ENCODE measurements at regions not wholly inside any gene's neighbourhood (a gene's known extent, or its start where the extent isn't known, plus 50 kb on each side); places are given as distances from the start of the nearest gene placed in this dataset.
"Not testable (repeated sequence)": the region's sequence is repeated elsewhere in the genome, so short reads cannot be mapped to it uniquely, and the experiment has no call there.

GRCh38 chr4:125787707-125788106 lies 473.0 kb downstream of the FAT4 start:
- no peaks in the 10 kb centered on the region for H3K9me3 Mint-ChIP-seq
- intact Hi-C loops (cut with micrococcal nuclease) = no loop called here
- no peak overlapping the region for H3K27ac Mint-ChIP-seq
- no peak overlapping the region for H3K4me3 Mint-ChIP-seq
- no peaks in the 10 kb centered on the region for H3K27me3 Mint-ChIP-seq
- no peaks in the 10 kb centered on the region for H3K36me3 Mint-ChIP-seq (ENCODE audit: low read depth)
- H3K4me1 Mint-ChIP-seq = no peaks in the 10 kb centered on the region
- no peak for DNase-seq

DNA sequence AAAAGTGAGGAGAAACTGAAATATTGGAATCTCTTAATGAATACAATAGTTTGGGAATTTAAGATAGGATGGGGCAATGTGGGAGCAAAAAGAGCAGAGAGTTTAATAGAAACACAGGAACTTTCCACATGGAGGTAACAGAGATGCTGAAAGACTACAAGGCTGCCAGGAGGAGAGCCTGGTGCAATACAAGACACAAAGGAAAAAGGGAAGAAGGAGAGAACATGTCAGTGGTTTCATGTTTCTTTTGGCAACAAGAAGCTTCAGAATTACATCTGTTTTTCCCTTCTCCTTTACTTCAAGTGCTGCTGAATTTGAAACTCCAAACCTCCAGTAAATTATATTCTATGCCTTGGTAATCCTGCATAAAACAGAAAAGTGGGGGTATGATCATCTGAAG lies 474.3 kb downstream of the FAT4 start:
- Mint-ChIP-seq H3K9me3 (no peaks in the 10 kb centered on the region), H3K4me1 (no peaks in the 10 kb centered on the region), H3K36me3 (ENCODE audit: low read depth) (no peaks in the 10 kb centered on the region), H3K4me3 (no peak overlapping the region), H3K27ac (no peak overlapping the region), H3K27me3 (no peaks in the 10 kb centered on the region)
- no peak for DNase-seq
- intact Hi-C loops (cut with micrococcal nuclease) = no loop called here

DNA sequence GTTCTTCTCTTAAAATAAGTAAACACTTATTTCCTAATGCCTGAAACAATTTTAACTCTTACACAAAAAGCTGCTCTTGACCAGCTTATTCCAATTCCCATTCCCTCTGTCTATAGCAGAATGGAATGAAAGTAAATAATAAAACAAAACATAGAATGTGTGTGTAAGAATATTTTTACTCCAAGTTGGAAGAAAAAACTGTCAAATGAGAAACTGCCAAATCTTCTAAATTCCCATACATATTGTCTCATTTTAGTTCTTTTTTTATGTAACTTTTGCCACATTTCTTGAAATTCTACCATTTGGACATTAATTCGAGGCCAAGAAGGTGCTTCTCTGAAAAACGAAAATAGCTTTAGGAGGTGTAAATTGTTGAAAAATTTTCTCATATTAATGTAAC lies 477.1 kb downstream of the FAT4 start:
- Mint-ChIP-seq H3K4me3 (no peak overlapping the region), H3K4me1 (no peaks in the 10 kb centered on the region), H3K9me3 (no peaks in the 10 kb centered on the region), H3K27ac (no peak overlapping the region), H3K27me3 (no peaks in the 10 kb centered on the region), H3K36me3 (ENCODE audit: low read depth) (no peaks in the 10 kb centered on the region)
- intact Hi-C loops (cut with micrococcal nuclease) = no loop called here
- DNase-seq = no peak

DNA sequence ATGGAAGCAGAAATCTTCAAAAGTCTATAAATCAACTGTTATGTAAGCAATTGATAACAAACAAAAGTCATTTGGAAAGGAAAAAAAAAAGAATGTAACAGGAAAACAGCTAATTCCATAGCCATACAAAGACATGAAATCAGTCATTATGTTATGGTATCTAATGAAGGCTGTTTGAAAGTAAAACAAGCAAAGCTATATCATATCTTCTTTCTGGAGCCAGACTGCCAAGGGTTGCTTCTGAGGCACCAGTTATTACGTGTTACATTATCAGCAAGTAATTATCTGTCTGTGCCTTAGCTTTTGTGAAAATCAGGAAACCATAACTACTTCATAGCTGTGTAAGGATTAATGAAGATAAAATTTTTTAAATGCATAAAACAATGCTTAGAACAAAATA lies 480.2 kb downstream of the FAT4 start:
- H3K36me3 Mint-ChIP-seq (ENCODE audit: low read depth) = no peaks in the 10 kb centered on the region
- no peaks in the 10 kb centered on the region for H3K4me1 Mint-ChIP-seq
- H3K4me3 Mint-ChIP-seq = no peak overlapping the region
- DNase-seq = no peak
- intact Hi-C loops (cut with micrococcal nuclease) = no loop called here
- no peak overlapping the region for H3K27ac Mint-ChIP-seq
- H3K27me3 Mint-ChIP-seq = no peaks in the 10 kb centered on the region
- no peaks in the 10 kb centered on the region for H3K9me3 Mint-ChIP-seq

- Mint-ChIP-seq H3K27me3 (no peaks in the 10 kb centered on the region), H3K4me1 (no peaks in the 10 kb centered on the region), H3K36me3 (ENCODE audit: low read depth) (no peaks in the 10 kb centered on the region), H3K4me3 (no peak overlapping the region), H3K9me3 (no peaks in the 10 kb centered on the region), H3K27ac (no peak overlapping the region)
- intact Hi-C loops (cut with micrococcal nuclease) = no loop called here
- DNase-seq = no peak
Measured at GRCh38 chr4:125796138-125796537, 481.4 kb downstream of the FAT4 start.

GRCh38 chr4:125797621-125798020 lies 482.9 kb downstream of the FAT4 start:
- H3K36me3 Mint-ChIP-seq (ENCODE audit: low read depth); H3K4me3 Mint-ChIP-seq; intact Hi-C loops (cut with micrococcal nuclease); H3K4me1 Mint-ChIP-seq; DNase-seq; H3K27ac Mint-ChIP-seq; H3K9me3 Mint-ChIP-seq; H3K27me3 Mint-ChIP-seq: not testable (repeated sequence)

DNA sequence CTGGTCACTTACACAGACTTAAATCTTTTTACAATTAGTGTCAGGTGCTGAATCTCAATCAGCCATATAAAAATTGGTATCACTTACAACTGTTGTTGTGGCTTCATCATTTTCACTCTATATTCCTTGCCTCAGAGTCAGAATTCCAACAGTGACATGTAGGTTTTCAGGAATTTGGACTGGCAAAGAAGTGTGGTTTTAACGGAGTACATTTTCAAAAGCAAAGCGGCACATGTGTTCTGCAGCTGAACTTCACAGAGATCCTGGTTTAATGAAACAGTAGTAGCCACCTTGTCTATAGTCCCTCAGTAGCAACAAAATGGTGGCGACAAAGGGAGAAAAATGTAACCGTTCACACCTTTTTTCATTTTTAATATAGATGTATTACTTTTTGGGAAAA lies 486.6 kb downstream of the FAT4 start:
- H3K4me1 Mint-ChIP-seq = no peaks in the 10 kb centered on the region
- DNase-seq = no peak
- no peak overlapping the region for H3K4me3 Mint-ChIP-seq
- H3K27ac Mint-ChIP-seq = no peak overlapping the region
- no peaks in the 10 kb centered on the region for H3K36me3 Mint-ChIP-seq (ENCODE audit: low read depth)
- no peaks in the 10 kb centered on the region for H3K9me3 Mint-ChIP-seq
- no peaks in the 10 kb centered on the region for H3K27me3 Mint-ChIP-seq
- intact Hi-C loops (cut with micrococcal nuclease) = no loop called here

GRCh38 chr4:125801924-125802323 lies 487.2 kb downstream of the FAT4 start:
- Mint-ChIP-seq H3K36me3 (ENCODE audit: low read depth) (no peaks in the 10 kb centered on the region), H3K27ac (no peak overlapping the region), H3K4me3 (no peak overlapping the region), H3K9me3 (no peaks in the 10 kb centered on the region), H3K27me3 (no peaks in the 10 kb centered on the region), H3K4me1 (no peaks in the 10 kb centered on the region)
- DNase-seq = no peak
- intact Hi-C loops (cut with micrococcal nuclease) = no loop called here

DNA sequence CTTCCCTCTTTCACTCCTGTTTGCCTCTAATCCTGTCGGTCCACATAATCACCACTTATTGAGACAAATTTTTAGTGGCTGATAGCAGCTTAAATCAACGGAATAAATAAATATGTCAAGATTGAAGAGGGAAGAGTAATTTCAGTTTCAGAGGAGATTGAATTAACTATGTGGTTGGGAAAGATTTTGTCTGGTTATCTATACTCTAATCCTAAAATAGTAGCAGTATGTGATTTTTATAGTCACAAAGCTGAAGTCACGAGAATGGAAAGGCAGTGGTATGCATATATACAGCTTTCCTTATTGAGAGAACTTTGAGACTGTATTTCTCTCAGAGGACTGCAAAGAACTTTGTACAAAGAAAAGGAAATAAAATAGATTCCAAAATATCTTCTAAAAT lies 493.3 kb downstream of the FAT4 start:
- Mint-ChIP-seq H3K27me3 (no peaks in the 10 kb centered on the region), H3K27ac (no peak overlapping the region), H3K36me3 (ENCODE audit: low read depth) (no peaks in the 10 kb centered on the region), H3K4me3 (no peak overlapping the region), H3K4me1 (no peaks in the 10 kb centered on the region), H3K9me3 (no peaks in the 10 kb centered on the region)
- intact Hi-C loops (cut with micrococcal nuclease) = no loop called here
- no peak for DNase-seq

DNA sequence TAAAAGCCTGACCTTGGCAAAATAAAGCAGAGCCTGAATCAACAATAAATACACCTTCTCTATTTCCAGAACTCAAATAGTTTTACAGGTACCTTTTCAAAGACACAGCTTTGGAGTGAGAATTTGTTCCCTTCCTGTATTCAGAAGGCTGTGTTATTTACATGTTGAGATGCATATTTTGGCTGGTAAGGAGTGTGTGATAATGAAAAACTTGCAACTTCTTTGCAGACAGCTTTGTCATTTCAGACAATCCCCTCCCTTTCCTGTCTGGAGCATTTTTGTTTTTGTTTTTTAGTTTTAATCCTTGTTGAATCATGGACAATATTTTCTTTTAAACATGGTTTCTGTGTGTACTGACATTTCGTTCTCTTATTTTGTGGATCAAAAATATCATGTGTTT lies 493.8 kb downstream of the FAT4 start:
- Mint-ChIP-seq H3K36me3 (ENCODE audit: low read depth) (no peaks in the 10 kb centered on the region), H3K4me1 (no peaks in the 10 kb centered on the region), H3K9me3 (no peaks in the 10 kb centered on the region), H3K27me3 (no peaks in the 10 kb centered on the region), H3K27ac (no peak overlapping the region), H3K4me3 (no peak overlapping the region)
- intact Hi-C loops (cut with micrococcal nuclease) = no loop called here
- DNase-seq = no peak

DNA sequence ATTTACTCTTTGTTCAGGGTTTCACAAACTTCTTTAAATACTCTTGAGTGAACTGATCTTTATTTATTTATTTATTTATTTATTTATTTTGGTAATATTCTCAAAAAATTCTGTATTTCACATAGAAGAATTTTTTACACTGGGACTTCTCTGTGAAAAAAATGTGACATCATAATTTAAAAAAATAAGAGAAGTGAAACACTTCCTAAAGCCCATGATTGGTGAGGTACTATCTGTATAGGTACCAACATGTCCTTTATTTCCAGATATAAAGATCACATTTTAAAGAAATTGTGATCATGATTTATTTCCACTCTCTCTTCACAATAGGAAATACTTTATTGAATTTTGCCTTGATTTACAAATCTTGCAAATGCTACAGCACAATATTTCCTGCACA lies 497.1 kb downstream of the FAT4 start:
- Mint-ChIP-seq H3K27ac (no peak overlapping the region), H3K36me3 (ENCODE audit: low read depth) (no peaks in the 10 kb centered on the region)

GRCh38 chr4:125826801-125827695 lies 512.3 kb downstream of the FAT4 start:
- DNase-seq = no peak
- Mint-ChIP-seq H3K27me3 (no peaks in the 10 kb centered on the region), H3K4me3 (no peak overlapping the region), H3K4me1 (no peaks in the 10 kb centered on the region), H3K27ac (no peak overlapping the region), H3K36me3 (ENCODE audit: low read depth) (no peaks in the 10 kb centered on the region), H3K9me3 (no peaks in the 10 kb centered on the region)
- intact Hi-C loops (cut with micrococcal nuclease) = no loop called here

More for the DNA sequence above, 497.1 kb downstream of the FAT4 start:
- Mint-ChIP-seq H3K9me3 (peaks cover 3% of the 10 kb centered on the region), H3K4me3 (no peak overlapping the region), H3K4me1 (no peaks in the 10 kb centered on the region), H3K27me3 (no peaks in the 10 kb centered on the region)
- DNase-seq = no peak
- intact Hi-C loops (cut with micrococcal nuclease) = no loop called here

- Mint-ChIP-seq H3K4me3 (no peak overlapping the region), H3K4me1 (no peaks in the 10 kb centered on the region), H3K9me3 (no peaks in the 10 kb centered on the region), H3K27ac (no peak overlapping the region), H3K27me3 (no peaks in the 10 kb centered on the region), H3K36me3 (ENCODE audit: low read depth) (no peaks in the 10 kb centered on the region)
- intact Hi-C loops (cut with micrococcal nuclease) = no loop called here
- DNase-seq = no peak
Measured at GRCh38 chr4:125827696-125828052, 512.9 kb downstream of the FAT4 start.

- H3K4me3 Mint-ChIP-seq = no peak overlapping the region
- no peak for DNase-seq
- no peak overlapping the region for H3K27ac Mint-ChIP-seq
- H3K36me3 Mint-ChIP-seq (ENCODE audit: low read depth) = no peaks in the 10 kb centered on the region
- intact Hi-C loops (cut with micrococcal nuclease) = no loop called here
- no peaks in the 10 kb centered on the region for H3K27me3 Mint-ChIP-seq
- no peaks in the 10 kb centered on the region for H3K4me1 Mint-ChIP-seq
- no peaks in the 10 kb centered on the region for H3K9me3 Mint-ChIP-seq
Measured at GRCh38 chr4:125828346-125828745, 513.6 kb downstream of the FAT4 start.

DNA sequence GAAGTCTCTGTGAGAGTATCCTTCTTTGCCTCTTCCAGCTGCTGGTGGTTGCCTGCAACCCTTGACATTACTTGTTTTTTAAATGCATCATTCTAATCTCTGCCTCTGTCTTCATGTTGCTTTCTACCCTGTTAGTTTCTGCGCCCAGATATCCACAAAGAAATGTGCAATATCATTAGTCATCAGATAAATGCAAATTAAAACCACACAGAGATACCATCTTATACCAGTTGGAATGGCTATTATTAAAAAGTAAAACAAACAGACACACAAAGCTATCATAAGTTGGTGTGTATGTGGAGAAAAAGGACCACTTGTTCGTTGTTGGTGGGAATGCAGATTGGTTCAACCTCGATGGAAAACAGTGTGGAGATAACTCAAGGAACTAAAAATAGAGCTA lies 517.4 kb downstream of the FAT4 start:
- Mint-ChIP-seq H3K36me3 (ENCODE audit: low read depth) (no peaks in the 10 kb centered on the region), H3K27me3 (no peaks in the 10 kb centered on the region), H3K27ac (no peak overlapping the region), H3K4me1 (no peaks in the 10 kb centered on the region), H3K4me3 (no peak overlapping the region), H3K9me3 (no peaks in the 10 kb centered on the region)
- intact Hi-C loops (cut with micrococcal nuclease) = no loop called here
- DNase-seq = no peak
